ENCODE measurements at regions not wholly inside any gene's neighbourhood (a gene's known extent, or its start where the extent isn't known, plus 50 kb on each side); places are given as distances from the start of the nearest gene placed in this dataset.
"Not testable (repeated sequence)": the region's sequence is repeated elsewhere in the genome, so short reads cannot be mapped to it uniquely, and the experiment has no call there.

DNA sequence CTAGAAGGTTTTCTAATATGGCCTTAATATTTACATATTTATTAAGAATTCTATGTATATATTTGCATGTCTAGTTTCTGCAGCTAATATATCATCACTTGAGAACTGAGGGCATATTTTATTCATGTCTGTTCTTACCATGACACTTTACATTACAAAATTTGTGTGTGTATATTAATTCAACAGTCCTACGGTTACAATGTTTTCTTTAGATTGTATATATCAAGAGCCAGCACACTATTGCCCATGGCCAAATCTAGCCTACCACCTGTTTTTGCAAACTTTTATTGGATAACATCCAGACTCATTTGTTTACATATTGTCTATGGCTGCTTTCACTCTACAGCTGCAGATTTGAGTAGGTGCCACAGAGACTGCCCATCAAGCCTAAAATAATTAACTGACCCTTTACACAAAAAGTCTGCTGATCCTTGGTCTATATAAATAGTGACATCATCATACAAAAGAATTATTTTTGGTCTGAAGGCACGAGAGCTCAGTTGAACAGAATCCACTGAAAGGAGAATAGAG lies 577.4 kb upstream of the PBX1 start:
- DNase-seq (ENCODE audit: low spot score) = no peak

DNA sequence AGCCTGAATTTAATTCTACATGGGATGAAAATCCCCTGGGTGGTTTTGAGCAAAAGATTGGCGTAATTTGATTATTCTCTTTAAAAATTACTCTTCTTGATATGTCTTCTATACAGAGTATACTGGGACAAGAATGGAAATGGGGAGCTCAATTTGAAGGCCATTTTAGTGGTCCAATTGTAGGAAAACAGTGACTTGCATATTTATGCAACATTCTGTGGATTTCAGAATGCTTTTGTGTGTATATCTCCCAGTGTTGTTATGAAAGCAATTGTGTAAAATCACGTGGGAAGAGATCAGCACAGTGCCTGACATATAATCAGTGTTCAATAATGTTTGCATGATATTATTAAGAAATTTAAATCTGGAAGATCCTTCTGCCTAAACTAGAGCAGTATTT lies 575.9 kb upstream of the PBX1 start:
- no peak for DNase-seq (ENCODE audit: low spot score)

DNA sequence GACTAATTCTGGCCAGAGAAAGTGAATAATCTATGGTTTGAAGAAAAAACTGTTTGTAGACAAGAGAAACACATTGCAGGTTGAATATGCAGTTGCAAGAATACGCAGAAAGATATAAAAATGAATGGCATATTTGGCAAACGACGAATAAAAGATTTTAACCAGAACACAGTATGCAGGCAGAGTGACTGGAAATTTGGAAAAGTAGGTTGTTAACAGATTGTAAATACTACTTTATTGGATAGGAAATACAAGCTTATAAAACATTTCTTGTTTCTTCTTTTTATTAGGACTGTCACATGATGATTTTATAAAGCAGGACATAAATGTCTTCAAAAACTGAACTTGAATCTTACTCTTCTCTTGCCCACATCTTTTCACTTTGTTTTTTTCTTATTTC lies 573.3 kb upstream of the PBX1 start:
- DNase-seq (ENCODE audit: low spot score) = no peak

DNA sequence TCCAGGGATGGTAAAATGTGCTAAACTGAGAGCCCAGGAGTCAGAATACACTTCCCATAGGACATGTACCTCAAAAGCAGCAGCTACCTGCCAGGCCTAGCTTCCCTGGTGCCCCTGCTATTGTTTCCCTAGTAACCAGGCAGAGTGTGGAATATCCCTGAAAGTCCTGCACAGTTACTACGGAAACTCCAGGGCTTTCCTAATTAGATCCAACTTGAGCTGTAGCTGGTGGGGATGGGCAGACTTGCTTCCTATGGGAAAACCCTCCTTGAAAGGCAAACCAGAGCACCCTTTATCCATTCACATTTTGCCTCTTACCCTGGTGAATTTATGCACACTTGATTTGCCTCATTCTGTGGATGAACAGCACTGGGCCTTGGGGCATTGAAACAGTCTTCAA lies 559.9 kb upstream of the PBX1 start:
- no peak for DNase-seq (ENCODE audit: low spot score)

DNA sequence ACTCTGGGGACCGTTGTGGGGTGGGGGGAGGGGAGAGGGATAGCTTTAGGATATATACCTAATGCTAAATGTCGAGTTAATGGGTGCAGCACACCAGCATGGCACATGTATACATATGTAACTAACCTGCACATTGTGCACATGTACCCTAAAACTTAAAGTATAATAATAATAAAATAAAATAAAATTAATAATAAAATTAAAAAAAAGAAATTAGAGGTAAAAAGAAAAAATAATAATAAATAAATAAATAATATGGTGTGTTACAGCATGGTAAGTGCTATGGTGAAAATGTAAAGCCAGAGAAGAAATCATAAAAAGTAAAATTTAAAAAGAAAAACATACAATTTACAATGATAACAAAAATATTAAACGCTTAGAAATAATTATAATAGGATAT lies 552.8 kb upstream of the PBX1 start:
- not testable (repeated sequence) for DNase-seq (ENCODE audit: low spot score)

DNA sequence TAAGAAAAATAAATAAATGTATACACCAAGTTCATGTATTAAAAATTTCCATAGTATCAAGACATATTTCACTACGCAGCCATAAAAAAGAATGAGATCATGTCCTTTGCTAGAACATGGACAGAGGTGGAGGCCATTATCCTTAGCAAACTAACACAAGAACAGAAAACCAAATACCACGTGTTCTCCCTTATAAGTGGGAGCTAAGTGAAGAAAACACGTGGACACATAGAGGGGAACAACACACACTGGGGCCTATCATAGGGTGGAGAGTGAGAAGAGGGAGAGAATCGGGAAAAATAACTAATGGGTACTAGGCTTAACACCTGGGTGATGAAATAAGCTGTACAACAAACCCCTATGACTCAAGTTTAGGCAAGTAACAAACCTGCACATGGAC lies 552.4 kb upstream of the PBX1 start:
- no peak for DNase-seq (ENCODE audit: low spot score)

DNA sequence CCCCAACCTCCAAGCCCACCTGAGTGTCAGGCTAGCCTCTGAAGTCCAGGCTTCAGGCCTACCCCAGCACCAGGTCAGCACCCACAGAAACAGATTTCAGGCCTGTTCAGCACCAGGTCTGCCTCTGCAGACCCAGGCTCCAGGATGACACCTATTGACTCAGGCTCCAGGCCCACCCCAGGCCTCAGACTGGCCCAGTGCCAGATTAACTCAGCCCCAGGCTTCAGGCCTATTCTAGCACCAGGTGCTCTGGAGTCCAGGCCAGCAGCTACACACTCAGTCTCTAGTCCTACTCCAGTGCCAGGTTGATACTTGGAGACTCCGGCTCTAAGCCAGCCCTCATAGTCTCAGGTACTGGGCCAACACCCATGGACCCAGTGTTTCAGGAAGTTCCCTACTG lies 541.7 kb upstream of the PBX1 start:
- DNase-seq (ENCODE audit: low spot score) = no peak

DNA sequence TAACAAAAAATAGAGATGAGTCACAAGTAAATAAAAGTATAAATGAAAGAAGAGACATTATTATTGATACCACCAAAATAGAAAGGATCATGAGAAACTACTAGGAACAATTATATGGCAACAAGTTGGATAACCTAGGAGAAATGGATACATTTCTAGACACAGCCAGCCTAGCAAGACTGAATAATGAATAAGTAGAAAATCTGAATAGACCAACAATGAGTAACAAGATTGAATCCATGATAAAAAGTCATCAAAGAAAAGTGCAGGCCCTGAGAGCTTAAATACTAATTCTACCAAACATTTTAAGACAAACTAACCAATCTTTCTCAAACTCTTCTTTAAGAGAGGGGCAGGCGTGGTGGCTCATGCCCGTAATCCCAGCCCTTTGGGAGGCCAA lies 538.6 kb upstream of the PBX1 start:
- no peak for DNase-seq (ENCODE audit: low spot score)

DNA sequence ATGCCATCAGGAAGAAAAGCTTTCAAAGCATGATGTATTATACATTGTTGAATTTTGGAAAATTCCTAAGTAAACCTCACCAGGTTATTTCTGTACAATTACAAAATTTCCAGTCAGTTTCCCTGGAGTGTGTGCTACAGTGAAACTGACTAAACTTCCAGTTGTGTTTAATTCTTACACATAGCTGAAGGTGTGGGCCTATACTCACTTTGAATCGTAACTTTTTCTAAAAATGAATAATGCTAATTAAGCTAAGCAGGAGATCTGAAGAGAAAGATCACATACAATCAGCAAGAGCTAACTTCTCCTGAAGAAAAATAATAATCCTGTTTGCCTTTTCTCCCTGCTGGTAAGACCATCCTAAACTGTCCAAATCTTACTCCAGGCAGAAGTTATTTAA lies 537.2 kb upstream of the PBX1 start:
- DNase-seq (ENCODE audit: low spot score) = no peak

DNA sequence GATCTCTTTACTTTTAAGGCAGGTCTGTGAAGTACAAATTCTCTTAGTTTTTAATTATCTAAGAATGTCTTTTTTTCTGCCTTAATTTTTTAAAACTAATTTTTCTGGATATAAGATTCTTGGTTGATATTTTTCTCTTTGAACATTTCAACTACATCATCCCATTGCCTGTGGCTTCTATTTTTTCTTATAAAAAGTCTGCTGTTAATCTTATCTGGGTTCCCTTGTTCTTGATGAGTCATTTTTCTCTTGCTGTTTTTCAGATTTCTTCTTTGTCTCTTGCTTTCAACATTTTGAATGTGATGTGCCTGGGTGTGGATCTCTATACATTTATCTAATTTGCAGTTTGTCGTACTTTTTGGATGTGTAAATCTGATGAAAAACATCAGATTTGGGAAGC lies 525.2 kb upstream of the PBX1 start:
- DNase-seq (ENCODE audit: low spot score) = no peak

DNA sequence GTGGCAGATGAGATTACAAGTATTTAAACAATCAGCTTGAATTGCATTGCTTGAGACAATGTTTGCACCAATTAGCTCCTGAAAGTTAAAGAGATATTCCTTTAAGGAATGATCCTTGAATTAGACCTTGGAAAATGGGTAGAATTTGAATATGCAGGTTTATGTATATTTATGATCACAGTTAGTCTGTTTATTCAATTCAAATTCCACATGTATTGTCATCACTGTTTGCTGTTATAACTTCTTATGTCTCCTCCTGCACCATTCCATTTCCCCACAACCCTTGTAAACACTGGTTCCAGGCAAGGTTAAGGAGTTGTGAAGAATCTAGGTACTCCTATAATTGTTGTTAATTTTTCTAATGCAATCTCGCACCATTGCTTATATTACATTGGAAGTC lies 518.2 kb upstream of the PBX1 start:
- no peak for DNase-seq (ENCODE audit: low spot score)

DNA sequence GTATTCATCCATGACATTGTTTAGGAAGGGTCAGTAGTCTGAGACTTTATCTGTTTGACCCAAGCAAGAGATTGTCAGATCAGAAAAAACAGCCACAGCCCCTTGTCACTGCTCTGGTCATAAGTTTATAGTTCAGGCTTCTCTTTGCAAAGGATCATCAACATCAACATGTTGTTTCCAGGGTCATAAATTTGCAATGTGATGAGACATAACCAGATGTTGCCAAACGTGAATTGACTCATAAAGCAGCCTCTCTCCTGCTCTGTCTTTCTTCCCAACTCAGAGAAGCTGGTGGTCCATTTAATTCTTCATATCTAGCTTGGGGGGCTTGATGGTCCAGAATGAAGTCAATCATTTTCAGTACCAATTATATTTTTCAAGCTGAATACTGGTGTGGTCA lies 507.2 kb upstream of the PBX1 start:
- DNase-seq (ENCODE audit: low spot score) = no peak

DNA sequence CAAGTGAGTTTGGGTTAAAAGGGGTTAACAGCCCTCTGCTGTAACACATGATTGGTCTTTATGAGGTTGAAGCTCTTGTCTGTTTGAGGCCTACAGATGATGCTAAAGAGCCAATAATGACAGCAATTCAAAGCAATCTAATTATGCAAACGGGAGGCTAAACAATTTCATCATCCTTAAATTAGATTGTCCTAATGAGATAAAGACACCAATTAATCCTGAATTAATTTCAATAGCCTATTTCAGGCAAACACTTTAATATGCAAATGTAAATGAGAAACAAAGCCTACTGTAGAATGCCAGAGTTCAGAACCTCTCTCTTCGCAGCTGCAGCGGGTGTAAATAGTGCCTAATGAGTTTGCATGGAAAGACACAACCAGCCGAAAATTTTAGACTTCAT lies 504.7 kb upstream of the PBX1 start:
- DNase-seq (ENCODE audit: low spot score) = no peak

DNA sequence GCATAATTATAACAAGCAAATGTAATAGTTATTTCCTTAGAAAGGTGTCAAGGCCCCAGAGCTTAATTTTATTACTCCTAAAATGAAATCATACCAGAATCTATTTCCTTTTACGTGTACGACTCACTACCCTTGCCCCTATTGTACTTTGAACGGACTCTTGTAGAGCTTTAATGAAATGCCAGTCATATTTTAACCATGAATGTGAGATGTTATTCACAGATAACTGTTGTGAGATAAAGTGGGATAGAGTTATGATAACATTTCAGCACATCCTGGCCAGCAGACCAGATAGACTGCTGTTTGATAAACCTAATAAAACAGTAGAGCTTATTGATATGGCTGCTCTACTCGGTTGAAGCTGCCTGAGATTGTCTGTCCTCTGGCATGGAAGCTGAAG lies 500.8 kb upstream of the PBX1 start:
- no peak for DNase-seq (ENCODE audit: low spot score)

DNA sequence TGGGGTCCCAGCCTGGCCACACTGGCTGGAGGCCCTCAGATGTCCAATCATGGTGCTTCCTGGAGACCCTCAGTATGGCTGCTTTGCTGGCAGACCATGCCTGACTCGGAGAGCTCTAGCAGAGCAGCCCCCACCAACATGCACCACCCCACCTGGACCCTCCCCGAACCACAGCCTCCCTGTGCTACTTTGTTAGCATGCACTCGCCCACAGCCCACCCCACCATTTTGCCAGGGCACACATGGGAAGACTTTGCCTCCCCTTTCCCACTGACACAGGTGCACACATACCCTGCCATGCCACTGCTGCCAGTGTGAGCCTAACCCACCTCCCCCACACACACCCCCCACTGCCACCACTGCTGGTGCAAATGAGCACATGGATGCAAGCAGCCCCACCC lies 497.5 kb upstream of the PBX1 start:
- DNase-seq (ENCODE audit: low spot score) = no peak

DNA sequence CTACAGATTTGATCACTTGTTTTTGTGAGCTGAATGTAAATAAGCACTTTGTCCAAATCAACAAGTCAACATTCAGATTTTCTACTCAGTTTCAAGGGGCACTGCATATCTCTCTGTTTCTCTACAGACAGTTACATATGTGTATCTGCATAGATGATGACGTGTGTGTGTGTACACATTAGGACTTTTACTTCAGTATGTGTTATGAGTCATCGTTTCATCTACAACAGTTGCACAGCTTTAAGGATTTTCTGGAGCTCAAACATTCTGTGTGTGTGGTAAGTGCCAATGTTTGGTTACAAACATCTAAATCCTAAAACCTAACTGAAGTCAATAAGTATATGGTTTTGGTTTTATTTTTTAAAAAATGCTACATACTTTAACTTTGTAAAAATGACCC lies 494.5 kb upstream of the PBX1 start:
- DNase-seq (ENCODE audit: low spot score) = no peak

DNA sequence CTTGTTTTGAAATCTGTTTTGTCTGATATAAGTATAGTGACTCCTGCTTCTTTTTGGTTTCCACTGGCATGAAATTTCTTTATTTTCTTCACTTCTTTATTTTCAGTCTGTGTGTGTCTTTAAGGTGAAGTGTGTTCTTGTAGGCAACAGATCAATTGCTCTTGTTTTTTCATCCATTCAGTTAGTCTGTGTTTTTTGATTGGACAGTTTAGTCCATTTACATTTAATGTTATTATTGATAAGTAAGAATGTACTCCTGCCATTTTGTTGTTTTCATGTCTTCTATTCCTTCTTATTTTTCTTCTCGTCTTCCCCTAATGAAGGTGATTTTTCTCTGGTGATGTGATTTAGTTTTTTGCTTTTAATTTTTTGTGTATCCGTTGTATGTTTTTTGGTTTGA lies 487.7 kb upstream of the PBX1 start:
- DNase-seq (ENCODE audit: low spot score) = no peak

DNA sequence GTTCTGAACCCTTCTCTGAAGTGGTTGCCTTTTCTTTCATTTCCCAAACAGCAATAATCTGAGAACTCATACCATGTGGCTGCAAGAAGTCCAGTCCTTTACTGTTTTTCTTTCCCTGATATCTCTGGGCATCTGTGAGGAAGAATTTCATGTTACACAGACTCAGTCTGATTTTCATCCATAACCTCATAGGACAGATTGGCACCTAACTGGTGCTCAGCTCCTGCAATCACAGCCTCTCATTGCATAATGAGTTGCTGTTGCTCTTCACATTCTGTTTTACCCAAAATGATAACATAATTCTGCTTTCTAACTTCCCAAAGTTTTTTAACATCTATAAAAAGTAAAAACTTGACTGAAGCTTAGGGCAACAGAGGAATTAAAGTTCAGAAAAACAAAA lies 472.2 kb upstream of the PBX1 start:
- DNase-seq (ENCODE audit: low spot score) = no peak

DNA sequence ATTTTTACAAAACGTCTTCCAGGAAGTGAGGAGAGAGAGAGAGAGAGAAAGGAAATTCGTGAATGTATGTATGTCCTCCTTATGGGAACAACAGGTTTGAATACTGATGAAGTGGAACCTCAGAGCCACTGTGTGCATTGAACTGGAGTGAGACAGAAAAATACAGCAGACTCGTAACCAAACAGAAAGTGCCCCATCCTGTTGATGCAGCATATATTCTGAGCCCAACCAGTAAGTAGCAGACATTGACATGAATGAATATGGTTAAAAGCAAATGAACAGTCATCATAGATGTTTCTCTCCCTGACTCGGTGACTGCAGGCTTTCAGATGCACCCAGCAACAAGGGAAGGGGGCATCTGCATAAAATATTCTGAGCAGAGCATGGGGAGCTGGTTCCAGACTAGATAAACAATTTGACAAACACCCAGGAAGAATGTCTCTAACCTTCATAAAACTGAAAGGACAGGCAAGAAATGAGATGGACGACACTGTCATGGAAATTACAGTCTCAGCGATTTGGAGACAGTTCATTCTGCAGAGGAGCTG lies 471.0 kb upstream of the PBX1 start:
- no peak for DNase-seq (ENCODE audit: low spot score)

DNA sequence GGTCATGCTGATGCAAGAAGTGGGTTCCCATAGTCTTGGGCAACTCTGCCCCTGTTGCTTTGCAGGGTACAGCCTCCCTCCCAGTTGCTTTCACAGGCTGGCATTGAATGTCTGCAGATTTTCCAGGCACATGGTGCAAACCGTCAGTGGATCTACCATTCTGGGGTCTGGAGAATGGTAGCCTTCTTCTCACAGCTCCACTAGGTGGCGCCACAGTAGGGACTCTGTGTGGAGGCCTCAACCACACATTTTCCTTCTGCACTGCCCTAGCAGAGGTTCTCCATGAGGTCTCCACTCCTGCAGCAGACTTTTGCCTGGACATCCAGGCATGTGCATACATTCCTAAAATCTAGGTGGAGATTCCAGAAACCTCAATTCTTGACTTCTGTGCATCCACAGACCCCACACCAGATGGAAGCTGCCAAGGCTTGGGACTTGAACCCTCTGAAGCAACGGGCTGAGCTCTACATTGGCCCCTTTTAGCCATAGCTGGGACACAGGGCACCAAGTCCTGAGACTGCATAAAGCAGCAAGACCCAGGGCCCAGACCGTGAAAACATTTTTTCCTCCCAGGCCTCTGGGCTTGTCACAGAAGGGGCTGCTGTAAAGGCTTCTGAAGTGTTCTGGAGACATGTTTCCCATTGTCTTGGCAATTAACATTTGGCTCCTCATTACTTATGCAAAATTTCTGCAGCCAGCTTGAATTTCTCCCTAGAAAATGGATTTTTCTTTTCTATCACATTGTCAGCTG lies 466.2 kb upstream of the PBX1 start:
- DNase-seq (ENCODE audit: low spot score) = no peak

DNA sequence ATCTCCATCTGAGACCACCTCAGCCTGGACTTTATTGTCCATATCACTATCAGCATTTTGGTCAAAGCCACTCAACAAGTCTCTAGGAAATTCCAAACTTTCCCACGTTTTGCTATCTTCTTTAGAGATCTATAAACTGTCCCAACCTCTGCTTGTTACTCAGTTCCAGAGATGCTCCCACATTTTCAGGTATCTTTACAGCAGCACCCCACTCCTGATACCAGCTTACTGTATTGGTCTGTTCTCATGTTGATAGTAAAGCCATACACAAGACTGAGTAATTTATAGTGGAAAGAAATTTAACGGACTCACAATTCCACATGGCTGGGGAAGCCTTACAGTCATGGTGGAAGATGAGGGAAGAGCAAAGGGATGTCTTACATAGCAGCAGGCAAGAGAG lies 465.4 kb upstream of the PBX1 start:
- no peak for DNase-seq (ENCODE audit: low spot score)

DNA sequence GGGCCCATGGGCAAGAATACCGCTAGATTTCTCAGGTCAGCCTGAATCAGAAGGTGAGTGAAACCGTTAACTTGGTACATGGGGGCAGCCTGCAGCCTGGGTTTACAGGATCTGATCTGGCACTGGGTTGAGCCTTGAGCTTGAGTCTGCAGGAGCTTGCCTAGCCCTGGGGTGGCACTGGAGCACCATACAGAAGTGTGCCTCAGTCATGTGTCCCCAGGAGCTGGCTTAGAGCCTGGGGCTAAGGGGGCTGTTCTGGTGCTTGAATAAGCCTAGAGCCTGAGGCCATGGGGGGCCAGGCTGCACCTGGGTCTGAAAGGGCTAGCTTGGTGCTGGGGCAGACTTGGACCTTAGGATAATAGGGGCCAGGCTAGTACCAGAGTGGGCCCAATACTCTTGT lies 457.2 kb upstream of the PBX1 start:
- DNase-seq (ENCODE audit: low spot score) = no peak

DNA sequence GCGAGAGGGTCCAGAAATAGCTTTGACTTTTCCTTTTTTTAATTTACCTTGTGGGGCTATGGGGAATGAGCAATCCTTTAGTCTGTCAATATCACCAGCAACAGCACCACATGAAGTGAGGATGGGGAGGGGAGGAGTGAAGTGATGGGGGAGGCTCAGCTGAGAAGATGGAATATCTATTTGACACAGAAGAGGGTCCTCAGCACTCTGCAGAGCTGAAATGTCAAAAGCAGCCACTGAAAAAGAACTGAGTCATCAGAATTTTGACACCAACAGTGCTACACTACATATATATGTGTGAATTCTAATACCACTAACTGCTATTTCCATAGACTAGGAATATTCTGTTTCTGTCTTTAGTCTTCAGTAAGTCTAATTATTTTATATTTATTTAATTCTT lies 427.0 kb upstream of the PBX1 start:
- DNase-seq (ENCODE audit: low spot score) = no peak

Data from ureter (tissue), 1 donor.